DMS153 treated with DMSO at 0.1 percent for 48 hours (cell line): ENCODE measurements at regions not wholly inside any gene's neighbourhood (a gene's known extent, or its start where the extent isn't known, plus 50 kb on each side); places are given as distances from the start of the nearest gene placed in this dataset.
"Not testable (repeated sequence)": the region's sequence is repeated elsewhere in the genome, so short reads cannot be mapped to it uniquely, and the experiment has no call there.

Experiments
- DNase-seq: peaks from one replicate; lab custom pipeline; 2025; ENCODE audit not compliant: unreplicated experiment; lab: John Stamatoyannopoulos, UW

DNA sequence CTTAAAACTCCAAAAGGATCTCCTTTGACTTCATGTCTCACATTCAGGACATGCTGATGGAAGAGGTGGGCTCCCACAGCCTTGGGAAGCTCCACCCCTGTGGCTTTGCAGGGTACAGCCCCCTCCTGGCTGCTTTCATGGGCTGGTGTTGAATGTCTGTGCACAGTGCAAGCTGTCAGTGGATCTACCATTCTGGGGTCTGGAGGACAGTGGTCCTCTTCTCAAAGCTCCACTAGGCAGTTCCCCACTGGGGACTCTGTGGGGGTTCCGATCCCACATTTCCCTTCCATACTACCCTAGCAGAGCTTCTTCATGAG, 150.2 kb upstream of the FBXL17 start:
- DNase-seq = not testable (repeated sequence)

DNA sequence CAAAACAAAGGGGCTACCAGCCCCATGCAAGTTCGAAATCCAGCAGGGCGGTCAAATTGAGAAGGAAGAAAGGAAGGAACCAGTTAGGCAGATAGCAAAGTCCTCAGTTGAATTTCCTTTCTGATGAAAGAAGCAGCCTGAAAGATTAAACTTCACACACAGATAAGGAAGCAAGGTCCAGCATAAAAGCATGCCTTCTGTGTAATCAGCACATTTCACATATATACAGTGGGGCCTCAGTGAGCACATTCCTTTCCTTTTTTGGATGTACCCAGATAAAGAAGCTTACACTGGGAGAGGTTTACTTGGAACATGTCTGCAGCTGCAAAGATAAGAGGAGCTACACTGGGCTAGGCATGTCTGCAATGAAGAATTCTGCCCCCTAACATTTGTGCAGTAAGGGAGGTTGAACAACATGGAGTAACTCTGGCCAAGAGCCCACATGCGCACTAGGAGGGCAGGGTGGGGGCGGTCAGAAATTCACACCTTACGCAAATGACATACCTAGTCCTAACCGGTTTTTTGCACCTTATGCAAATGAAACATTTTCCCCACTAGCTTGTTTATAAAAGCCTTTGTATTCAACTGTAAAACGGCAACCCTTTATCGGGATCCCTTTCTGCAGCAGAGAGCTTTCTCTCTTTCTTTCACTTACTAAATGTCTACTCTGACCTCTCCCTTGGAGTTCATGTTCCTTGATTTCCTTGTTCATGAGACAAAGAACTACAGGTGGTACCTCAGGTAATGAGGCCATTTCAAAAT, 149.7 kb upstream of the FBXL17 start:
- DNase-seq = no peak

DNA sequence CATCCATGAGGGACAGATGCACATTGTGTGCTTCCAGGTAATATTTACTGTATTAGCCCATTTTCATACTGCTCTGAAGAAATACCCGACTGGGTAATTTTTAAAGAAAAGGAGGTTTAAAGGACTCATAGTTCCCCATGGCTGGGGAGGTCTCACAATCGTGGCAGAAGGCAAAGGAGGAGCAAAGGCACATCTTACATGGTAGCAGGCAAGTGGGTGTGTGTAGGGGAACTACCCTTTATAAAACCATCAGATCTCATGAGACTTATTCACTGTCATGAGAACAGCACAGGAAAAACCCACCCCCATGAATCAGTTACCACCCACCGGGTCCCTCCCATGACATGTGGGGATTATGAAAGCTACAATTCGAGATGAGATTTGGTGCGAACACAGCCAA, 148.8 kb upstream of the FBXL17 start:
- no peak for DNase-seq

DNA sequence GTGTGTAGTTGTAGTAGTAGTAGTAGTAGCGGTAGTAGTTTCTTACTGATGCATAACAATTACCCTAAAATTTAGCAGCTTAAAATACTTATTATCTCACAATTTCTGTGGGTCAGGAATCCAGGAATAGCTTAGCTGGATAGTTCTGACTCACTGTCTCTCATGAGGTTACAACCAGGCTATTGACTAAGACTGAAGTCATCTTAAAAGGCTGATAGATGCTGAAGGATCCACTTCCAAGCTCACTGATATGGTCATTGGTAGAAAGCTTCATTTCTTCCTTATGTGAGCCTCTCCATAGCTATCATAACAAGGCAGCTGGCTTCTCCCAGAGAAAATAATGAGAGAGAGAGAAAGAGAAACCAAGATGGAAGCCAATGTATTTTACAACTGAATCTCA, 147.5 kb upstream of the FBXL17 start:
- DNase-seq = no peak

DNA sequence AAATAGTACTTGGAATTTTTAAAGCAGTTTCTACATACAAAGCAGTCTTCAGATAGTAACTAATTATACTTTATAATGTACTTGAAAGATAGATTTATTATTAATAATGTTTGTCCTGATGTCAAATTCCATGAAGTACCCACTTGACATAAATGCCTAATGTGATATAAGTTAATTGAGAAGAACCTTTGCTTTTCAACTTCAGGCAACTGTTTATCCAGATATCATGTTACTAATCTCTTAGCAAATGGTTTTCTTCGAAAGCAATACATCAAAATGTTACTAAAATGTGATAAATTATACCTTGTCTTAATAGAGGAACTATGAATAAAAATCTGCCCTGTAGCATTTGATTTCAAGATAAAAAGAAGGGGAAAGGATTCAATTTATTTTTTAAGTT, 146.8 kb upstream of the FBXL17 start:
- no peak for DNase-seq

DNA sequence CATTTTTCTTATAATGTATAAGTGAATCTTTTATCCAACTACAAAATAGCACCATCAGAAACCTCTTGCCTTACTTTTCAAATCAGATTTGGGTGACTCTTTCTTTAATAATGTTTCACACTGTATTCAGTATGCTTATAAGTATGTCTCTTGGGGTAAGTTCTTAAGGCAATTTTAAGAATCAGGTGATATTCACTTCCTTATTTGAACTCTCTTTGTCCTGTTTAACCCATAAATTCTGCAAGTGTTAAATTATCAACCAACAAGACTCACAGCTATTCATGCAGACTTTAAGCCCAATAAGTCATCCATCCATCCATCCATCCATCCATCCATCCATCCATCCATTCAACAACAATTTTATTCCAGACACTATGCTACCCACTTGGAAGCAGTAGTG, 142.7 kb upstream of the FBXL17 start:
- DNase-seq = no peak

DNA sequence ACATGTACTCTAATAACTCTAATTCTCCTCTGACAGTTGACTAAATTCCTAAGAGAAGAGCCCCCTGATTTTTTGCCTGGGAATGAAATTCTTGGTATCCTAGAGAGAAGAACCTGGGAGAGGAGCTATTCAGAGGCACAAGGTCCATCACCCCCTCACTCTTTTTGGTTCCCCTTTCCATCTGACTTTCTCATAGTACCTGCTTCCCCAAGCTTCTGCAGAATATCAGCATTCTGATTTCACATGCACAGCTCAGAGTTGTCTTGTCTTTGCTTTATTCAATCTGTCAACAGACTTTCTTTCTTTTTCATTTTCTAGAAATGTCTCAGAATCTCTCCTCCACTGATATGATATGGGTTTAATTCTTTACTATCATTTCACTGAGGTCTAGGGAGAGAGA, 141.5 kb upstream of the FBXL17 start:
- DNase-seq = no peak

DNA sequence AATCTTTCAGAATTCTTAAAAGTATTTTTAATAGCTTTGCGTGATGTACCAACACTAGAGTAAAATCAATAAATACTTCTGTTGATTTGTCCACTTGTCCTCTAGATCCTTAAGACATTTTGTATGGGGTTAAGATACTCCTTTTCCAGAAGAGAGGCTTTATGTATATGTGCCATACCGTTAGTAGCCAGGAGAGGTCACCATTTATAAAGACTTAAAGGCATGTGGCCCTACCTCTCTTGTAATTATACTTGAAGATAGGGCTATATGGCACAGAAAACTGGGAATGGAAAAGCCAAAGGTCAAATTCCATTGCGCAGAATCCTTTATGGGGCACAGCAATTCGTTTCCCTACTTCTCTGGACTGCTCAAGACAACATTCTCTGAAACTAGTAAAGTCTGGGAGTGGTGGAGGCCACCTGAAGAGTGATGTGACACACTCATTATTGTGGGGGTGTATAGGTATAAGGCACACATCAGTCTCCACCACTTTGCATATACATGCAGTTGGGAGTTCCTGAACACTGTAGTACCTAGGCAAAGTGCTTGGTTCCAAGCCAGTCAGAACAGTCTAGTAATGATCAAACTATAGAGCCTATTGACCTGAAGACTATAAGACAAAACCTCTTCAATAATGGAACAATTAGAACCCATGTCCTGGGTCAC, 140.1 kb upstream of the FBXL17 start:
- peak; percentile 24 for DNase-seq

DNA sequence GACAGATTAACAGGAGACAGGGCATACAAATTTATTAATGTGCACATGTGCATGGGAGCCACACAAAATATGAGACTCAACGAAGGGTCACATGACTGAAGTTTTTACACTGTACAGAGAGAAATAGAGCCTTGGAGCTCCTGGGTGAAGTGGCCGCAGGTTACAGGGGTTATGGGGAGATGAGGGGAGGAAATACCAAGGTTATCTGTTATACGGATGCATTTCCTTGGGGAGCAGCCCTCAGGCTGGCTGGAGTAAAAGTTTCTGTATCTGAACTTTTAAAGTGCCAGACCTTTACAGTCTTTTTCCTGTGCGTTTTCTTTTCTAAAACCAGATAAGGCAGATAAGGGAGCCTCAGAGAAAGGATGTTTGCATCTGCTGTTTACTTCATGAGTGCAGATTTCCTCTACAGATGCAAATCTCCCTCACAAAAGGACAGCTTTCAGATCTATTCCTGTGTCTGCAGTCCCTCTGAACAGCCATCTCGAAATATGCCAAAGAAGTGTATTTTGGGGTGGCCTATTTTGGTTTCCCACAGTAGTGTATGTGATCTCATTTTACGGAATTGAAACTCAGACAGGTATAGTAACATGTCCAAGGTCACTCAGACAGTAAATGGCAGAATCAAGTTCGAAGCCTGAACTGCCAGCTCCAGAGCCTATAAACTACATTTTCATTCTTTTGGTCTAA, 139.3 kb upstream of the FBXL17 start:
- no peak for DNase-seq

DNA sequence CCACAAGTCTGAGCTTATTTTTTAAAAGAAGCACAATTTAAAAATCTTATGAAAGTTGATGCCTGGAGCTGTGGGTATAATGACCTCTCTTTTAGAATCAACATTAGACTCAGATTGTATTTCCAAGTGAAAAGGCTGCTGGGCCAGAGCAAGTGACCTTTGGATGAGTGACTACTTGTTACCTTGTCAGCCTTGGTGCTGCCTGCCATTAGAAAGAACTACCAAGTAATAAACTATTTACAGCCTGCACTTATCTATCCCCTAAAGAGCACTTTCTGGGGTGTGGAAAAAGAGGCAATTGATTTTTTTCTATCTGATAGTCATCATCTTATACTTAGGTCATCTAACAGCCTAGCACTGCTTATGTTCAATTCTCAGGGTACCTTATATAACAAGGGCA, 134.9 kb upstream of the FBXL17 start:
- no peak for DNase-seq

DNA sequence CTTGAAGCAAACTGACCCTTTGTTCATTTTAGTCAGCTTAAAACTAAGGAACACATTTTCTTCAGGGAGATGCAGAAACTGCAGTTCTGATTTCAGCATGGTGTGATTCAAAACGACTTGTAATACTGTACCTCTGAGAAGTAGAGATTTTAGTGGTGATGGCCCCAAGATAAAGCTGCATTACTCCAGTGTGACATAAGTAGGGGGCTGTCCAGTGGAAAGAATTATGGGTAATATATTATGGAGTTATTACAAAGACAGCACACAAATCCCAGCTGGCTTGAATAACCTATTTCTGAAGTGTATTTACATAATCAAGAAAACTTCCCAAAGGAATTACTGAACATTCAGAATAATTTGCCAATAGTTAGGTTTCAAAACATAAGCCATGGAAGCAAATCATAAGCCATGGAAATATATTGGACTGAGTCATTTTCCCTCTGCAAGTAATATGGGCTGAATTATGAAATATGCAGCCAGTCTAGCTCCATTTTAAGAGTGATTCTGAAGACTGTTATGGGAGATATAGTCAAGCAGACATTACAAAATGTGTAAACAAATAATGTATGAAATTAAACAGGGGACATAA, 133.7 kb upstream of the FBXL17 start:
- no peak for DNase-seq

DNA sequence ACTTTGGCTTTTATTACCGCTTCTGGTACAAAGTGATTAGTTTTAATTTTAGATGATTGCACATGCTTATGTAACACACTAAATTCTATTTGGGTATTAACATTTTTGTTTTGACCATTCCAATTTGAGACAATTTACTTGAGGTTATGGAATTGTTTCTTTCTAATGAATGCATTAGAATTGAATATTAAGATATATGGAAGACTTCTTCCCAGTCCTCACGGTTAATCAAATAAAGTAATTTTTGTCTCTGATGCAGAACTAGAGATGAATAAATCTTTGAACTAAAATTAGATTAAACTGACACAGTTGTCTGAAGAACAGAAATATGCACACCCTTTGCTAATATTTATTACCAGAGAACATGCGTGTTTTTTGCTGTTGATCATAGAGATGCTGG, 127.1 kb upstream of the FBXL17 start:
- DNase-seq = no peak

DNA sequence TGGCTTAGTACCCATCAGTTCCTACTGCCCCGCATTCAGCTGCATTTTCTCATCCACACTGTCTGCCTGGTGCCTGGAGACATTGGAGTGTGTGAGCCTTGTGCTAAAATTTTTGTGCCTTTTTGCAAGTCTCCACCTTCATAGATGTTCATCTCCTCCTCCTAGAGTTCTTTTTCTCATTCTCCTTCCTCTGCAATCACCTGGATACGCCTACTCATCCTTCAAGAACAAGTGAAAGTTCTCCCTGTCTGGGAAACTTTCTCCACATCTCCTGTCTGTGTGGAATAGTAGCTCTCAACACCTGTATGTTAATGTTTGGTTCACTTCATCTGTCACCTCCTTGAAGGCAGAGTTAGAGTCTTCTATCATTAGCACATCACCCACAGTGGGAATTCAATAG, 125.7 kb upstream of the FBXL17 start:
- DNase-seq = no peak

DNA sequence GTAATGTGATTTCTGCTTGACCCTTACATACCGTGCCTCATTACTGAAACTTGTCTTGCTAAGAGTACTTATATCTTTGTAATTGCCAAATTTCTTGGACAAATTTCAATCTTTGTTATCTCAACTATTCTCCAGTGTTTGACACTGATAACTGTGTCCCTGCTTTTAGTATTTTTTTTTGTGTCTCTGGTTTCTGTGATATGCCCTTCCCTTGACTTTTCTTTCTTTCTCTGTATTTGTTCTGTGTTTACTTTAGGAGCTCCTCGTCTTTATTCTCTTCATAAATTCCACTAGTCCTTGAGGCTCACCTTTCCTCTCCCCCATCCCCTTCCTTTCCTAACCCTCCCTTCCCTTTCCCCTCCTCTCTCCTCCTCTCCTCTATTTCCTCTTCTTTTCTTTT, 123.7 kb upstream of the FBXL17 start:
- DNase-seq = no peak

DNA sequence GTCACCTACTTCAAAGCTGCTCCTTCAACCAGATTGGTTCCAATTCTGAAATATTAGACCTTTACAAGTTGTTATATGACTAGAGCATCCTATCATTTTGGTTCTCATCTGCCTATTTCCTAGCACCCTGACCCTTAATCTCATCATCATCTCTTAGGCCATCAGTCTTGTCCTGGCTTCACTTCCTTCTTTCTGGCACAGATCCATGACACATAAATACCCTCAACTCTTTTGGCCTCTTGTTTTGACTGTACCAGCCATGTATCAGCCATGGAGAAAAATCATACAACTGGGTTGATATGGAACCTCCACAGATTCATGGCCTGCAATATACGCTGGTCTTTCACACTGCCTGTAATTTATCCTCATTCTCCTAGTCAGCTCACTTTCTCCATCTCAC, 123.1 kb upstream of the FBXL17 start:
- no peak for DNase-seq

DNA sequence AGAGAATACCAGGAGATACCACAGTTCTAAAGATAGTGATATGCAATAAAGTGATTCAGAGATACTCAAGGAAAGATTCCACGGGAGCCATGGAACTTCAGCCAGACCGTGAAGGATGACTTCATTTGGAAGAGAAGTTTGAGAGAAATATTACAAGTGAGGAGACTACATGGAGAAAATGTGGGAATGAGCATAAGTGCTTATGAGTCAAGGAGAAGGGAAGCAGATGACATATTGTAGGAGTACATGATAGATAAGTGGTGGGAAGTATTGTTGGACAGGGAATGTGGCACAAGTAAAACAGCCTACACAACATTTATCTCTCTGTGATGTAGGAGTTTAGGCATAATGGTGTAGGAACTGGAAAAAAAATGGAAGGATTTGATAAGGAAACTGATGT, 122.1 kb upstream of the FBXL17 start:
- no peak for DNase-seq

DNA sequence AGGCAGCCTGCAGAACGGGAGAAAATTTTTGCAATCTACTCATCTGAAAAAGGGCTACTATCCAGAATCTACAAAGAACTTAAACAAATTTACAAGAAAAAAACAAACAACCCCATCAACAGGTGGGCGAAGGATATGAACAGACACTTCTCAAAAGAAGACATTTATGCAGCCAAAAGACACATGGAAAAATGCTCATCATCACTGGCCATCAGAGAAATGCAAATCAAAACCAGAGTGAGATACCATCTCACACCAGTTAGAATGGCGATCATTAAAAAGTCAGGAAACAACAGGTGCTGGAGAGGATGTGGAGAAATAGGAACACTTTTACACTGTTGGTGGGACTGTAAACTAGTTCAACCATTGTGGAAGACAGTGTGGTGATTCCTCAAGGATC, 113.7 kb upstream of the FBXL17 start:
- DNase-seq = not testable (repeated sequence)

DNA sequence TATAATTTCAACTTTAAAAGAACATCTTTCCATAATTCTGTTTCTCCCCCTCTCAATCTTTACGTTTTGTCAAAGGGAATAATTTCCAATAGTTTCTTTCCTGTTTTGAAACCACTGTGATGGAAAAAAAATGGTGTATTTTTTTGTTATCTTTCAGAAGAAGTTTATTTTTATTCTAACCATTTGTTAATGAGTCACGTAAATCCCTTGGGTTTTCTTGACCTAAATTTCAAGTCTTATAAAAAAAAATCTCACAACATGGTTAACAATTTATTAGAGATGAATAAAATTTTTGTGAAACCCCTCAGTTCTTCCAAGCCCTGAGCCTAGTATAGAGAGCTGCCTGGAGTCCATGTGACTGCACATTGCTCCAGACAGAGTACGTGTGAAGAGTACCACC, 106.1 kb upstream of the FBXL17 start:
- DNase-seq = no peak

DNA sequence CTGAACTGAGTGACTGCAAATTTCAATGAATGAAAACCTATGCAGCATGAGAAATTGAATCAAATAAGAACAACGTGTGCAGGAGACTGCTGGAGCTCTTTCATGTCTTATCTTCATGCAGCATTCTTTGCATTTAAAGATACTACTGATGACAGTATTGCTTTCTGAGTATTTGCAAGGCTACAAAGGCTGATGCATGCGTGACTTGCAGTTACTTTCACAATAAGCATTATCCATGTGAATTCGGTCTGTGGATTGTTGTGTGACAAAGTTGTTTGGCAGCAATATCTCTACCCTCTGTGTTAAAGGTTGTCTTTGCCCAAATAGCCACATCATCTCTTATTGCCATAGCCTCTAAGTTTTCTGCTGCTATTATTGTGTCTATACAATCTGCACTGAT, 102.1 kb upstream of the FBXL17 start:
- no peak for DNase-seq

DNA sequence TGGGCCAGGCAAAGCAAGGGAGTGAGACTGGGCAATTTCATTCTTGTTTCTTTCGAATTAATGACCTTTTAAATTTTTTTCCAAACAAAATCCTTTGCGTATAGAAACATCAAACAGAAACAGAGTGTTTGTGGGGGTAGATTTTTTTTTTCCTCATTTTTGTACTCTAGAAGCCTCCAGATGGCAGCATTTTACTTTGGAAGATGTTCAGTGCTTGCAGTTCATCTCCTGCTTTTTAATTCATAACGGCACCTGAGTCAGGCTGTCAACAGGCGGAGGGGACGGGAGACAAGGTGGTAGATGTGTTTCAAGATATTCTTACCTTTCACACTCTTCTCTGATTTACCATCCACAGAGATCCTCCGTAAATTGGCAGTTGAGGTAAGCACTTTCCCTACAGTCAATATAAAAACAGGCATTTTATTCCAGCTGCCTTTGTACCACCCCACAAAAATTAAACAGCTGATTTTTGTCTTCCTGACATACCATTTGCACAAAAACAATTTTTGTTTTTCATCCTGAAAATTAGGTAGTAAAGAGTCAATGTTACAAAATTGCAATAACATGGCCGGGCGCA, 99.5 kb upstream of the FBXL17 start:
- DNase-seq = no peak

DNA sequence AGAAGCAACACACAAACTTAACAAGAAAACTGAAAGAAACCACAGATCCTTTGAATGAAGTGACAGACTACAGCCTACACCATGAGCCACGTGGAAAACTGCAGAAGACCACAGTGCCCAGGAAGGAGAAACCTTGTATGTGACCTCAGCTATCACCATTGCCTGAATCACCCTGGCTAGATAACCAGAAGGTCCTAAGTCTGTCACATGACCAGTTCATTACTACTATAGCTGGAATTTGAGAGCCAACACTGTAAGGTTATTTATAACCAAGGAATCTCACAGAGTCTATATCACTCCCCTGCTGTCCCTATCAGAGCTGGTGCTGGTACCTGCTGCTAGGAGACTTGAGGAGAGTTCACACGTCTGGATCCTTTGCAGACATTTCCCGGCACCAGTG, 90.3 kb upstream of the FBXL17 start:
- no peak for DNase-seq

DNA sequence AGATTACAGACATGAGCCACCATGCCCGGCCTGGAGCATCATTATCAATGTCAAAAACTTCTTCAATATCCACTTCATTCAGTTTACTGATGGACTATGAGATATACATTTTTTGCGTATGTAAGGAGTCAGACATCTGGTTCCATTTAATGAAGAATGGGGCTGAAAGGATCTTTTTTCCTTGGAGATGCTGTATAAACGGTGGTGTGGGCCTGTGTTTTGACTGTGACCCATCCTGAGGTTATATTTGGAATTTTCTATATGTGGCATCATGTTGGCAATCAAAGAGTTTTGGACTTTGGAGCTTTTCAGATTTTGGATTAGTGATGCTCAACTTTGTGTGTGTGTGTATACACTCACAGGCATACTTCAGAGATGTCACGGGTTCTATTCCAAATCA, 85.7 kb upstream of the FBXL17 start:
- DNase-seq = no peak
